BLaER1 treated with 17β-estradiol and CSF1 and Interleukin-3, amounts not matched to agents 10 nM and 100 nM (cell line): ENCODE measurements at regions not wholly inside any gene's neighbourhood (a gene's known extent, or its start where the extent isn't known, plus 50 kb on each side); places are given as distances from the start of the nearest gene placed in this dataset.

Source experiments
- H3K27ac ChIP-seq, 11 experiments: shearing (Covaris generic); formaldehyde crosslinking; 2 replicates each; pipeline ENCODE4 v1.8.1; 2022
- H3K27me3 ChIP-seq, 11 experiments: shearing (Covaris generic); formaldehyde crosslinking; 2 replicates each; pipeline ENCODE4 v1.8.1; 2022
- H3K36me3 ChIP-seq, 11 experiments: shearing (Covaris generic); formaldehyde crosslinking; 2 replicates each; pipeline ENCODE4 v1.8.1; 2022
- H3K4me1 ChIP-seq, 10 experiments: shearing (Covaris generic); formaldehyde crosslinking; 2 replicates each; pipeline ENCODE4 v1.8.1; 2022
- H3K4me2 ChIP-seq, 11 experiments: shearing (Covaris generic); formaldehyde crosslinking; 2 replicates each; pipeline ENCODE4 v1.8.1; 2022
- H3K4me3 ChIP-seq, 10 experiments: shearing (Covaris generic); formaldehyde crosslinking; 2 replicates each; pipeline ENCODE4 v1.8.1; 2022
- H3K9ac ChIP-seq, 11 experiments: shearing (Covaris generic); formaldehyde crosslinking; 2 replicates each; pipeline ENCODE4 v1.8.1; 2022
- H3K9me3 ChIP-seq, 11 experiments: shearing (Covaris generic); formaldehyde crosslinking; replicated peaks in 1 of 11; 2 replicates each; pipeline ENCODE4 v1.8.1; 2022
- H4K20me1 ChIP-seq, 11 experiments: shearing (Covaris generic); formaldehyde crosslinking; 2 replicates each; pipeline ENCODE4 v1.8.1; 2022
- Cebpa-rat ChIP-seq, 11 experiments: shearing (Covaris generic); IDR thresholded peaks; 2 replicates each; pipeline ENCODE4 v1.8.1; 2022

DNA sequence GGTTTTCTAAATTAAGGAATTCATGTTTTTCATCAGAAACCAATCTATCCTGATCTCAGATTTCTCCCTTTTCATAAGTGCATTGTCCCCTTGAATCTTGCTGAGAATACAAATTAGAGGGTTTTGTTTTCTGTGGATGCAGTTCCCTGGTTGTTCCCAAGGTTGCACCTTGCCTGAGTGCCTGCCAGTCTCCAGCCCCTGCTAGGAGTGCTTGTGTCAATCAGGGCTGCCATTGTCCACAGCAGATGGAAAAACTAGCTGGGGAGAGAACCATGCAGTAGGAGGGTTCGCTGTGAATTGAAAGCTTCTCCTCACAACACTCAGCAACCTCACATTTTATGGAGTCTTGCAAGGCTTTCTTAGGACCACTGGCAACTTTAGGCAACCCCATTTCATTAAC is 210.8 kb upstream of the CTNNB1 start:
- H3K27me3 ChIP-seq: no peaks in the 10 kb centered on the region
- TF ChIP-seq Cebpa-rat (IDR thresholded peaks at IDR 0.05): no peak
- H3K9ac ChIP-seq: no peak overlapping the region
- no peak overlapping the region for H3K27ac ChIP-seq
- H3K36me3 ChIP-seq: no peaks in the 10 kb centered on the region
- no peak overlapping the region for H3K4me3 ChIP-seq
- H3K4me1 ChIP-seq: no peaks in the 10 kb centered on the region
- H3K9me3 ChIP-seq: 0 out of 22 replicates have a peak, but pooled peaks cover 0 to 4% (median 0%) of the 10 kb centered on the region in 11 experiments
- no peaks in the 10 kb centered on the region for H4K20me1 ChIP-seq
- no peak overlapping the region for H3K4me2 ChIP-seq

DNA sequence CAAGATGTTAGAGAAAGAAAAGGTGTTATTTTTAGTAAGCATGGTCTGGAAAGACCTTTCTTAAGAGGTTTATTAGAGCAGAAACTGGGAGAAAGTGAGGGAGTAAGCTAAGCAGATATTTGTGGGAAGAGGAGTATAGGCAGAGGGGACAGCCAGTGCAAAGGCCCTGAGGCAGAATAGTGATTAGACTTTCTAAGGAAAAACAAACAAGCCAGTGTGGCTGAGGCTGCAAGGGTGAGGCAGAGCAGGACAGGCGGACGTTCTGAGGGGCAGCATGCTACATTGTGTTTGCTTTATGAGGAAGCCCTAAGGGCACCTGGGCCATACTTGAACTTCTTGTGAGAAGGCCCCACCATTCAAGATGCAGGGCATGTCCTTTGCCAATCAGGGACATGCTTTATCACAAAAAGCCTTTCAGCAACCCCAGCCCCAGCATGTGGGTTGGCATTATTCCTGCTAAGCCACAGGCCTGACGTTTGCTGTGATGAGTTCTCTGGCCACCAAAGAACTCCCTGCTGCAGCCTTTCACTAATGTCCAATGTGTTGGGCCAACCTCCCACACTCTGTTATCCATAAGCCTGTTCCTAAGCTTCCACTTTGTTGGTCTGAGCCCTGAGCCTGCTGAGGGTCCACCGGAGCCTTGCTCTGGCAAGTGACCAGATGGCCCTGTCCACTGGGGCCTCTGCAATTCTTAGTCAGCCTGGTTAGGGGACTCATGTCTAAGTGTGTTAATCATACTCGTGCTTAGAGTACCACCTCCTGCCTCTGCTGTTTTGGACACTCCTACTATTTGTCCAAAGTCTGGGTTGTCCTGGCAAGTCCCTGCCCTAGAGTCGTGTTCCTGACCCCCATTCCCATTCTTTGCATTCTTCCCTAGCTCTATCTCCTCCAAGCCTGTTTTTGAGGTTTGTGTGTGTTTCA is 209.9 kb upstream of the CTNNB1 start:
- TF ChIP-seq Cebpa-rat (IDR thresholded peaks at IDR 0.05): no peak

DNA sequence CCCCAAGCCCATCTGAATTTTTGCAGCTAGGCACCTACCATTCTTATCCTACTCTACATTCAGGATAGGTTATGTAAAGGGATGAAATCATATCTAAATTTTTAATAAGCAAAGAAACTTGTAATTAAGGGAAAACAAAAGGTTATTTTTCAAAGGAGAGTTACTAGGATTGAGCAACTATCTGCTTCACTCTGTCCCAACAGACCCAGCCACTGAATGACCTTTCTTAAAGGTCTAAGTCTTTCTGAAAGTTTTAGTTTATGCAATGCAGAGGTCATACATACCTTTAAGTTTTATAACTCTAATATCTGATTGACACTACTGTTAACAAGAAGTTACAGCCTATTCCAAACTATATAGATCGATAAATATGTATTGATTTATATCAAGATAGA is 209.2 kb upstream of the CTNNB1 start:
- H3K9ac ChIP-seq: no peak overlapping the region
- H3K27ac ChIP-seq: no peak overlapping the region
- no peaks in the 10 kb centered on the region for H3K27me3 ChIP-seq
- H3K4me1 ChIP-seq: no peaks in the 10 kb centered on the region
- H4K20me1 ChIP-seq: no peaks in the 10 kb centered on the region
- H3K4me3 ChIP-seq: no peak overlapping the region
- H3K4me2 ChIP-seq: no peak overlapping the region
- no peak for TF ChIP-seq Cebpa-rat (IDR thresholded peaks at IDR 0.05)
- H3K36me3 ChIP-seq: no peaks in the 10 kb centered on the region
- H3K9me3 ChIP-seq: 0 out of 22 replicates have a peak, but pooled peaks cover 0 to 4% (median 0%) of the 10 kb centered on the region in 11 experiments

More for the DNA sequence above, 209.9 kb upstream of the CTNNB1 start:
- no peaks in the 10 kb centered on the region for H3K36me3 ChIP-seq
- no peak overlapping the region for H3K9ac ChIP-seq
- H3K4me3 ChIP-seq: no peak overlapping the region
- no peaks in the 10 kb centered on the region for H4K20me1 ChIP-seq
- H3K27ac ChIP-seq: no peak overlapping the region
- H3K4me1 ChIP-seq: no peaks in the 10 kb centered on the region
- no peak overlapping the region for H3K4me2 ChIP-seq
- H3K27me3 ChIP-seq: no peaks in the 10 kb centered on the region
- 0 out of 22 replicates have a peak, but pooled peaks cover 0 to 4% (median 0%) of the 10 kb centered on the region in 11 experiments for H3K9me3 ChIP-seq

DNA sequence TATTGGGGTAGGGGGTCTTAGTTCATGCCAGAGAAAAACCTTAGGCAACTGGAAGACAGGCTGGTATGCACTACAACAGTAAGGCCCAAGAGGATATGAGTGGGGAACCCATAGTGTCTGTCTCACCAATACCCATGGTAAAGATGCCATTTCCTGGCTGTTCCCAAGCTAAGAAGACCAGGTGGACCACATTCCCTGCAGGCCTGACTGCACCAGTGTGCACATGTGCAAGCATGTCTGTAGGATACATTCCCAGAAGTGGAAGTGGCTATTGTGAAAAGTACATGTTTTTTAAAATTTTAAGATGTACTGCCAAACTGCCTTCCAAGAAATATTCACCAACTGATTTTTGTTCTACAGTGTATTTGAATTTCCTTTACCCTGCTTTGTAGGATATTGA is 207.3 kb upstream of the CTNNB1 start:
- no peaks in the 10 kb centered on the region for H4K20me1 ChIP-seq
- 0 out of 22 replicates have a peak, but pooled peaks cover 0 to 4% (median 0%) of the 10 kb centered on the region in 11 experiments for H3K9me3 ChIP-seq

DNA sequence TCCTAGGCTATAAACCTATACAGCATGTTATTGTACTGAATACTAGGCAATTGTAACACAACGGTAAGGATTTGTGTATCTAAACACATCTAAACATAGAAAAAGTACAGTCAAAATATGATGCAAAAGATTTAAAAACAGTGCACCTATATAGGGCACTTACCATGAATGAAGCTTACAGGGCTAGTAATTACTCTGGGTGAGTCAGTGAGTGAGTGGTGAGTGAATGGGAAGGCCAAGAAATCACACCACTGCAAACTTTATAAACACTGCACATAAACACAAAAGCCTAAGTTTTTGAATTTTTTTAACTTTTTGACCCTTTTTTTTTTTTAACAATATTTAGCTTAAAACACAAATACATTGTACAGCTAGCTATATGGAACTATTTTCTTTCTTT is 204.7 kb upstream of the CTNNB1 start:
- no peaks in the 10 kb centered on the region for H3K36me3 ChIP-seq
- peaks cover 0 to 15% (median 10%) of the 10 kb centered on the region in 10 experiments; a peak in 13 of 20 replicates for H3K4me1 ChIP-seq
- H3K27ac ChIP-seq: no peak overlapping the region
- no peak for TF ChIP-seq Cebpa-rat (IDR thresholded peaks at IDR 0.05)
- no peaks in the 10 kb centered on the region for H4K20me1 ChIP-seq
- no peak overlapping the region for H3K4me3 ChIP-seq
- no peak overlapping the region for H3K4me2 ChIP-seq
- H3K9me3 ChIP-seq: no peaks in the 10 kb centered on the region
- H3K27me3 ChIP-seq: no peaks in the 10 kb centered on the region
- no peak overlapping the region for H3K9ac ChIP-seq

More for the DNA sequence above, 207.3 kb upstream of the CTNNB1 start:
- Histone ChIP-seq H3K4me1 (no peaks in the 10 kb centered on the region), H3K4me2 (no peak overlapping the region), H3K27ac (no peak overlapping the region), H3K9ac (no peak overlapping the region), H3K27me3 (no peaks in the 10 kb centered on the region), H3K4me3 (no peak overlapping the region), H3K36me3 (no peaks in the 10 kb centered on the region)
- no peak for TF ChIP-seq Cebpa-rat (IDR thresholded peaks at IDR 0.05)

DNA sequence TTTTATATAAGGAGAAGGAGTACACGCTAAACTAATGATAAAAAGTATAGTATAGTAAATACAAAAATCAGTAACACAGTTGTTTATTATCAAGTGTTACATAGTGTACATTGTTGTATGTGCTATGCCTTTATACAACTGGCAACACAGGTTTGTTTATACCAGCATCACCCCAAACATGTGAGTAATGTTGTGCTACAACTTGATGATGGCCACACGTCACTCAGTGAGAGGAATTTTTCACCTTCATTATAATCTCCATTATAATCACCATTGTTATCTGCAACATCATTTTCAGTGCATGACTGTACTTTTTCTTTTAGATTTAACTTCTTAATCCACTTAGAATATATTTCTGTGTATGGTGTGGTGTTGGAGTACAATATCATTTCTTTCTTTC is 204.0 kb upstream of the CTNNB1 start:
- Histone ChIP-seq H3K9ac (no peak overlapping the region), H3K4me3 (no peak overlapping the region), H3K4me2 (no peak overlapping the region), H3K27me3 (no peaks in the 10 kb centered on the region), H3K9me3 (no peaks in the 10 kb centered on the region), H4K20me1 (no peaks in the 10 kb centered on the region), H3K36me3 (no peaks in the 10 kb centered on the region), H3K27ac (no peak overlapping the region), H3K4me1 (peaks cover 0 to 15% (median 10%) of the 10 kb centered on the region in 10 experiments; a peak in 13 of 20 replicates)
- no peak for TF ChIP-seq Cebpa-rat (IDR thresholded peaks at IDR 0.05)

DNA sequence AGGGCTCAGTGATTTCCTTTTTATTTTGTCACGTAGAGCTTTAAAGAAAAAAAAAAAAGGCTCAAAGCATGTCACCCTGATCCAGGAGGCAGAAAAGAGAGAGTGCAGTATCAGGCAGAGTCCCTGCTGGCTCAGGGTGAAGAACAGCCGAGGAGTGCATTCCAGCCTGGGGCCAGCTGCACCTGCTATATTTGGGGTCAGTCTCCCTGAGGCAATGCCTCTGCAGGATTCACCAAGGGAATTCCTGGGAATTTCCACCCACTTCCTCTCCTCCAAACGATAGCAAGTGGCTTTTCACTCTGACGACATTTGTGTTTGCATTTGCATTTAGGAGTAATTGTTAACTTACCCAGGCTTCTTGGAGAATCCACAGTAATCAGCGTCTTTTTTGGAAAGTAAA is 202.9 kb upstream of the CTNNB1 start:
- TF ChIP-seq Cebpa-rat (IDR thresholded peaks at IDR 0.05): no peak
- H3K36me3 ChIP-seq: no peaks in the 10 kb centered on the region
- peaks cover 0 to 15% (median 10%) of the 10 kb centered on the region in 10 experiments; a peak in 13 of 20 replicates for H3K4me1 ChIP-seq
- H3K4me3 ChIP-seq: no peak overlapping the region
- no peaks in the 10 kb centered on the region for H3K9me3 ChIP-seq
- H3K27me3 ChIP-seq: no peaks in the 10 kb centered on the region
- H4K20me1 ChIP-seq: no peaks in the 10 kb centered on the region
- no peak overlapping the region for H3K9ac ChIP-seq
- no peak overlapping the region for H3K27ac ChIP-seq
- H3K4me2 ChIP-seq: no peak overlapping the region

DNA sequence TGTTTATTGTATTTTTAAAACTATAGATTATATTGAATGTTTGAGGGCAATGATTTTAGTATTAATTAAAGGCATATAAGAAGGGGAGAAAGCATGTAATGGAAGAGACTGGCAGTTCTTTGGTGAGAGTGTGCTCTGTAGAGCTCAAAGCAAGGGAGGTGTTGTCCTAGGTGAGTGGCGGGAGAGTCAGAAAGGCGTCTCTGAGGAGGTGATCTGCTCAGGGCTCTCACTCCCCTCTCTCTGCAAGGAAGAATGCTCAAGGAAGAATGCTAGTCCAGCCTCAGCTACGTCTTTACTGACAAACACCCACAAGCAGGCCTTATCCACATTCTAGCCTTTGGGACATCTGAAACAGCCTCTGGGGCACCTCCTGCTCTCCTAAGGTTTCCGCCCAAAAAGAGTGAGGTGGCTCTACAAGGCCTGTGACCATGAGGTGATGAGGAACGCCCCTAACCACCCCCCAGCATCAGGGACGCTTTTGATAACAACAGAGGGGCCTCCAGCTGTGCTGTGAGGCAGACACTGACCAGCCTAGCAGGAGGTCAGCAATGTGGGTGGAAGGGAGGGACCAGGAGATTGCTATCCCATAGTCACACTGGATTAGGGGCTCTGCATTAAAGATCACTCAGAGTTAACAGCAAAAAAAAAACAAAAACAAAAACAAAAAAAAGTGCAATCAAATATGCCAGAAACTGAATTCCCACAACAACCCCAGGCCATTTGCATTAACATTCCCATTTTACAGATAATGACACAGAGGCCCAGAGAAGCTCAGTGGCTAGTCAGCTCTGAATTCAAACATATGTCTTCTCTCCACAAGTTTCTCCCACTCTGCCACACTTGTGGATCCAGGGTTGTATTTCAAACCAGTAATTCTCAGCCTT is 202.2 kb upstream of the CTNNB1 start:
- H3K27ac ChIP-seq: no peak overlapping the region
- H4K20me1 ChIP-seq: no peaks in the 10 kb centered on the region
- H3K4me1 ChIP-seq: peaks cover 0 to 15% (median 10%) of the 10 kb centered on the region in 10 experiments; a peak in 13 of 20 replicates
- no peak overlapping the region for H3K4me2 ChIP-seq
- TF ChIP-seq Cebpa-rat (IDR thresholded peaks at IDR 0.05): no peak
- H3K36me3 ChIP-seq: no peaks in the 10 kb centered on the region
- H3K9me3 ChIP-seq: no peaks in the 10 kb centered on the region
- no peak overlapping the region for H3K9ac ChIP-seq
- H3K27me3 ChIP-seq: no peaks in the 10 kb centered on the region
- no peak overlapping the region for H3K4me3 ChIP-seq
